SK-N-DZ (cell line): ENCODE measurements at regions not wholly inside any gene's neighbourhood (a gene's known extent, or its start where the extent isn't known, plus 50 kb on each side); places are given as distances from the start of the nearest gene placed in this dataset.
"Not testable (repeated sequence)": the region's sequence is repeated elsewhere in the genome, so short reads cannot be mapped to it uniquely, and the experiment has no call there.

Experiments
- DNase-seq: peaks from one replicate; pipeline ENCODE4 v3.0.0-alpha.2; 2015; ENCODE audit warnings: low spot score

DNA sequence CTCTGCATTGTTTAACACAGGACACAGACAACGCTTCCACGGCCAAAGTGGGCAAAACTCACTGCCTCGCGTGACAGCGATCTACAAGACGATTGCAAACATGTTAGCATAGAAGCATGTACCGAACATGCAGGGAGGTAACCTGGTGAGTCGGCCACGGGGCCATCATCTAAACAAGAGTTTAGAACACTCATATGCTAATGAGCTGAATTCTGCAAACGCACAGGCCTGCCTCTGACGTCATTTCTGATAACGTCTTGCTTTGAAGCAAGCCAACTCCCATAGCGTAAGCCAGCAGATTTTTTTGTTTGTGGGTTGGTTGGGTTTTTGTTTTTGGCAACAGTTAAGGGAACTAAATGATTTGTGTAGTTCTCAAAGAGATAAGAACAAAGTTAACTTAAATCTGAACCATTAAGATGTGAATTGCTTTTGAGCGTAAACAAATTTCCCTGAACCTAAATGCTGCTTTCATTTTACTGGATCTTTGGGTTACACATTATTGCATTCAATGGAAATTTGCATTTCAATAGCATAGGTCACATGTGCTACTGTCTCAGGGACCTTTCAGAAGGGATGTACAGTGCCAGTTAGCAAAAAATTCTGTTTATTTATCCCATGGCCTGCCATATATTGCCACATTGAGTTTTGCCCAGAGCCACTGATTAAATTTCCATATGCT, 184.5 kb upstream of the PDE10A start:
- no peak for DNase-seq

DNA sequence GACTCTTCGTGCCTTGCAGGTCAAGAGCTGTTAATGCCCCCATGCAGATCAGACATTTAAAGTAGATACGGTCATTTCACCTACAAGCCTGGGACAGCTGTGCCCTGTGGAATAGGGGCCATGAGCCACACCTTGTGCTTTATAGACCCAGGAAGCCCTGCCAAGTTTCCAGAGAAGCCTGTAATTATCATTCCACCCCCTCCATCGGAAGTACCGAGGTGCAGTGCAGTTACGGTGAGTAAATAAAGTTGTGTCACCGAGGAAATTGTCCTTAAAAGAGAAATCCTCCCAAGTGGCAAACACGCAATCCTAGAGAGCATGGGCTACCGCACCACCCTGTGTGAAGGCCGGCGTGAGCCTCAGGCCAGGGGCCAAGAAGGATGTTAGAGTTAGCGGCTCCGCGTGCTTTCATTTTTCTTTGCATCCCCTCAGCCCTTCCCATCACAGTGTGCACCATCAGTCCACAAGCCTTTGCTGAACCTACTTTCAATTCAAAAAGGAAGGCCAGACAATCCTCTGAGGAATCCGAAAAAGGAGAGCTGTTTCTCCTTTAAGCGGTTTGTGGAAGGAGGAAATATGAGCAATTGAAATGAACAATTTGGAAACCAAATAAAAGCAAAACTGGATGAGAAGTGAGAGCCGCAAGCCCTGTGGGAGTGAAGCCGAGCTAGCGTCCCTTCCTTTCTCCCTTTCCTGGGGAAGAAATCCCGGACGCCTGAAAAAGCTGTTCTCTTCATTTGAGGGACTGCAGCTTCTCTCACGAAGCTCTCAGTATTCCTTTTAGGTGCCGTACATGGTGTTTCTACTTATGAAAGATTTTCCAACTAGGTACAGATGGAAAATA, 183.3 kb upstream of the PDE10A start:
- no peak for DNase-seq

DNA sequence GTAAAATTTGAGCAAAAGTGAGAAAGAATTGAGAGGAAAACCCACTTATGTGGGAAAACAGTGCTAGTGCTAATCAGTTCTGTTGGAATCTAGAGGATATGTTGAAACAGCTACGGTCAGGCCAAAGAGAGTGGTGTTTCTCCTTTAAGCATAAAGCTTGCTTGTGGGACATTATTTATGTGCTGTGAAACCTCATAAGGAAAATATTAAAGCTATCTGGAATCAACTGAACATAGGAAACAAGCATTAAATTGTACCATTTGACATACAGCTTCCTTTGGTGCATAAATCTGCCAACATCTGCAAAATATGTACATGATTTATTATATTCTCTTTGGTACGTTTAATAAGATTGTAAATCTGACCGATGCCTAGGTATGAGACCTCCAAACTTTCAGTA, 182.5 kb upstream of the PDE10A start:
- DNase-seq = no peak

DNA sequence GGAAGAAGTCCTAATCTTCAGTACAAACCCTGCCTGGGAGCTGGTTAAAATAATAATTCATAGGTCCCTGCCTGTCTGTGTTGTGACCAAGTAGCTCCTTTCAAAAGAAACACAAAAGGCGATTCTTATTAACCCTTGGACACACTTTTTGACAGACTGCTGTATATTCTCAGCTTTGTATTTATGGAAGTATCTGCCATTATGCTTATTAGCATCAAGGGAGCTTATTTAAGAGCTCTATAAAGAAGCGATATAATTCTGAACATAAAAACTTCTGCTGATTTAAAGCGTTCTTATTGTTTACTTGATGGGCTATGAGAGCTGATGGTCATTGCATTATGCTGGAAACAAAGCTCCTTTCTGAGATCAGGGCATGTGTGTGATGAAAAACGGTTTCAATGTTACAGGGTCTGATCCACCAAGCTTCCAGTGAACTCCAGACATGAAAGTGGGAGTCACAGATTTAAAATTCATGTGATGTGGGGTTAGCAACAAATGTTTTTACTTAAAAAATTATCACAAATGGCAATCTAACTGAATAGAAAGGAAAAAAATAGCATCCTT, 181.8 kb upstream of the PDE10A start:
- DNase-seq = no peak

DNA sequence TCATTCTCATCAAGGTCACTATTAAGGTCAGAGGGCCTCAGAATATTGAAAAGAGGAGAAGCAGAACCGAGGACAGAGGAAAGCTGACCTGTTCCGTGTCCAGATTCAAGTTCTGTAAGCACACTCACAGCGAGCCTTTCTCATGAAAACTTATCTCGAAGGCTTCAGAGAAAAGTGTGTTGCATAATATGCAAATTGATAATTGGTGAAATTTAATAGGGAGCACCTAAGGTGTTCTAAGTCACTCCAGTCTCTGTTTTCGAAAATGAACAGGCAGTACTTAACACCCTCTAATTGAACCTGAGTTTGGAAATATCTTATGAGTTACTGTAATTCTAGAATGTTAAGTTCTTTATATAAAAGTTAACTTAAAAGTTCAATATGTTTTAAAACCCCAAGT, 181.2 kb upstream of the PDE10A start:
- no peak for DNase-seq

DNA sequence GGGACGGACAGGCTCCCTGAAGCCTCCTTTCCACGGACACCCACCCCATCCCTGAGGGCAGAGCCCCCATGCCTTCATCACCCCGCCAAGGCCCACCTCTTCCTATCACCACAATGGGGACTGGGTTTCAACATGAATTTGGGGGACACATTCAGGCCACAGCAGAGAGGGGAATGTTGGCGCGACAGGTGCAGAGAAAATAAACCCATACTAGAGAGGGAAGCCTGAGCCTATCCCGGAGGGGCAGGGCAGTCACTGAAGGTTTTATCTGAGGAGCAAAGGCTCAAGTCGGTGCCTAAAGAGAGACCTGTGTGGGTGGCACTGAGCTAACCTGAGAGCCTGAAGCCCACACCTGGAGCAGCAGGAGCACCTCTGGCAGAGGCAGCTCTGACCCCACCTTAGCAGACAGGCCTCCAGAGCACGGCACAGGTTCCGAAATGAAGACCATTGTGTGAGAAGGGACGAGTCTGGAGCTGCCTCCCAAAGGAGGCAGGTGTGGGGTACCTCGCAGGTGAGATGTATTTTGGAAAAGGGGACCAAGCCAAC, 180.6 kb upstream of the PDE10A start:
- no peak for DNase-seq

DNA sequence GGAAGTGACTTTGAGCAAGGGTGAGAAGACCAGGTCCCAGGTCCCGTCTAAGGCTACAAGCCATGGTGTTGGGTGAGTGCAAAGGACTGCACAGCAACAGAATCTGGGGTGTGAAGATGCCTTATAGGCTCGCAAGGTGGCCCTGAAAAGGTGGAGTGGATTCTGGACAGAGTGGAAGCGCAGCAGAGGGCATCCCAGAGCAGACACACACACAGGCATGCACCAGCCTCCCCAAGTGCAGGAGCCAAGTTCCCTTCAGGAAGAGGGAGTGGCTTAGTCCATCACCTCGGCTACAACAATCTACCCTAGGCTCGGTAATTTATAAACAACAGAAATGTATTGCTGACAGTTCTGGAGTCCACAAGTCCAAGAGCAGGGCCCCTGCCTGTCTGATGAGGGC, 180.1 kb upstream of the PDE10A start:
- no peak for DNase-seq

DNA sequence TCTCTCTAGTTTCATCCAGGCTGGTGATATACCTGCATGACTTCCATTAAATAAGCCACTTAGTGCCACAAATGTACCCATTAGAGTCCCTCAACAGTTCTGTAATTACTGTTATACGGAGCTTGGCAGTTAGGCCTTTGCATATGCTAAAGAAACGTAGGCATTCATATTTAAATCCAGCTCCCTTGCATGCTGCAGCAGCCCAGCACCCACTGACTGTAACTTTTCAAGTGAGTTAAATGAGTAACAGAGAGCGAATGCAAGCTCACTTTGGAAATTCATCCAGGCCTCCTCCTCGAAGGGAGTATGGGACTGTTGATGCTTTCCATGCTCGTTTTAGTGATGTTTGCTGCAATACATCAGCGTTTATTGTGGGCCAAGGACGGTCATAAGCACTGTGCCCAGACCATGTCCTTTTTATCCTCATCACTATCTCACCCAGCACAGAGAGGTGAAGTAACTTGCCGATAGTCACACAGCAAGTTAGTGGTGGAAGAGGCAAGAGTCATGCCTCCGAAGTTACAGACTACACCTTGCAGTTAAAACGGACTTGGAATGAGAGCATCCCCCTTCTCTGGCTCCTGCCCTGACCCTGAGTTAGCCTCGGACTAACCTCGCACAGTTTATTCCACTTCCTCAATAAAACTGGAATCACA, 179.4 kb upstream of the PDE10A start:
- DNase-seq = no peak

DNA sequence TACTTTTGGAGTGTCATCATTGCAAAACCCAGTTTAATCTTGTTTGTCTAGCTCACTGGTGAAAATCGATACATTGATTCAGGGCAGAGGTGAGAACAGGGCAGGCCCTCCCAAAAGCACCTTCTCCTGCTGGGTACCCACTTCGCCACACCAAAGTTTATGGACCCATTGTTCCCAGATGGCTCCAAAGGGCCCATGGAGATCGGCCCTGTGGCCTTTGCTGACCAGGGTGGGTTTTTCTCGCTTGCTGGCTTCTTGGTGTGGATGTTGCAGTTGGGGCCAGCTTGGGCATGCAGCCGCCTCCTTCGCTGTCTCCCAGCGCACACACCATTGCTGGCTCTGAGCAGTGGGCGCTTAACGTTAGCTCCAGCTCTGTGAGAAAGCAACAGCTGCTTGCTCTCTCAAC, 178.1 kb upstream of the PDE10A start:
- DNase-seq = no peak

DNA sequence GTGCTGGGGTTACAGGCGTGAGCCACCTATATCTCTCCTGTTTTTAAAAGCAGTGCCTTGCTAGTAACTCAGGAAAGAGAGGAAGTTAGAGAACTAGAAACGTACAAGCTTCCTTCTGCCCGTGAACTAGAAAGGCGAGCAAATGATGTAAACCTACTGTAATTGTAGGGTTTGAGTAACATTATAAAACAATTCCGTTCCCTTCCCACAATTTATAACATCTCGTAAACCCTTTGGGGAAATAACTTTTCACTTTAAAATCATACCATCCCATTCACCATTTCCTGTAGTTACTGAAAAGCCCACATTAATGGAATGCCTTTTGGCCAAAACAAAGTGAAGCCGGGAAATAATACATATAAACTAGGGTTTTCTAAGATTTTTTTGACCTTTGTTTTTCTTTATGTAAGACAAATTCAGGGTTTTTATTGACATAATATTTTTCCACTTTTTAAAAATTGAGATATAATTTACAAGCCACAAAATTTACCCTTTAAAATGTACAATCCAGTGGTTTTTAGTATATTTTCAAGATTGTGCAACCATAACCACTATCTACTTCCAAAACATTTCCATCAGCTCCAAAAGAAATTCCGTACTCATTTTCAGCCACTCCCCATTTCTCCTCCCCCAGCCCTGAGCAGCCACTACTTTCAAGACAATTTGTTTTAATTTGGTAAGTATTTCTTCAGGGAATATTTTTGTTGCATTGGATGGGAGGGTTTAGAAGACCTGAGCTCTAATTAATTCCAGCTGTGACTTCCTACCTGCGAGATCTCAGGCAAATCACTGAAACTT, 175.1 kb upstream of the PDE10A start:
- no peak for DNase-seq

DNA sequence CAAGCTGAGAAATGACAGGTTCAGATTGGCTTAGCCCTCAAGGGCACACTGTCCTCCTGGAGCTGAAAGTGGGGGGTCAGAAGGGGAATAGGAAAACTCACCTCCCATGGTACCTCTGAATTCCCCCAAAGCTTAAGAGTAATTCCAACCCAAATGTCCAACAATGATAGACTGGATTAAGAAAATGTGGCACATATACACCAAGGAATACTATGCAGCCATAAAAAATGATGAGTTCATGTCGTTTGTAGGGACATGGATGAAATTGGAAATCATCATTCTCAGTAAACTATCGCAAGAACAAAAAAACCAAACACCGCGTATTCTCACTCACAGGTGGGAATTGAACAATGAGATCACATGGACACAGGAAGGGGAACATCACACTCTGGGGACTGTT, 173.6 kb upstream of the PDE10A start:
- not testable (repeated sequence) for DNase-seq

DNA sequence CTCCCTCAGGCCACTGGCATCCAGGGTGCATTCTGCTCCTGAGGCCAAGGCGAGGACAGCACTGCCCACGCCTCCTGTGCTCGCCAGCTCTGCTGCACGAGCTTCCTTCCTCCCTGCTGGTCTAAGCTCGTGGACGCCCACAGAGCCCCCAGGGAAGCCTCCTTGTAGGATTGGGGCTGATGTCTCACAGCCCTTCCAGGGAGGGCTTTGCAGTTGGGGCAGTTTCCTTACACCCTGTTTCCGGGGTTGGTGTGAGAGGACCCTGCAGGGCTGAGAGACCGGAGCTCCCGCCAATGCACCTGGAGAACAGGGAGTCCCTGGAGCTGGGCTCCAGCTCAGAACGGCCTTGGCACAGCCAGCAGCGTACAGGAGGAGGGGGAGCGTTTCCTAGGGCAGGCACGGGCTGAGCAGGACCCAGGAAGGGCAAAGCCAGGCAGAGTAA, 172.4 kb upstream of the PDE10A start:
- no peak for DNase-seq

DNA sequence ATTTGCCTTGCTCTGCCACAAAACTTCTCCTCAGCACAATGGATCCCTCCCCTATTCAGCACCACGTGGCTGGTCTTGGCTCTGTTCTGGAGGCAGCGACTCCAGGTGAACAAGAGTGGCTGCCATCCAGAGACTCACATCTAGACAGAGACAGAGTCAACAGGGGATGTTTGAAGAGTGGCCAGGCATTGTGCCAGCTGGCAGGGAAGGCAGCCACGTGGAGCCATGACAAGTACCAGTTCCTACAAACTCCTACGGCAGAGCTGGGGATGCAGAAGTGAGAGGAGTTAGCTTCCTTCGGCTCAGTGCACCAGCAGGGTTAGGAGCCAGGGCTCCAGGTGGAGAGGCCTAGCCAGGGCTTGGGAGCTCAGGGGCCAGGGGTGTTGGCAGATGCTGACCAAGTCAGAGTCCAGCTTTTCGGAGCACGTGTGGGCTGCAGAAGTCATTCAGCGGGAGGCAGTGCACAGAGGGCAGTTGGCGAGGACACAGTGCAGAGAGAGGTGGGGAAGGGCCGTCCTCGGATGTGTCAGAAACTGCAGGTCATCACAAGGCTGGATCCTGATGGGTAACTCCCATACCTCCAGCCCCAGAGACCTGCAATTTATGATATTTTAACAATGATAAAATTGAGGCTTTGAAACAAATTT, 171.7 kb upstream of the PDE10A start:
- no peak for DNase-seq

DNA sequence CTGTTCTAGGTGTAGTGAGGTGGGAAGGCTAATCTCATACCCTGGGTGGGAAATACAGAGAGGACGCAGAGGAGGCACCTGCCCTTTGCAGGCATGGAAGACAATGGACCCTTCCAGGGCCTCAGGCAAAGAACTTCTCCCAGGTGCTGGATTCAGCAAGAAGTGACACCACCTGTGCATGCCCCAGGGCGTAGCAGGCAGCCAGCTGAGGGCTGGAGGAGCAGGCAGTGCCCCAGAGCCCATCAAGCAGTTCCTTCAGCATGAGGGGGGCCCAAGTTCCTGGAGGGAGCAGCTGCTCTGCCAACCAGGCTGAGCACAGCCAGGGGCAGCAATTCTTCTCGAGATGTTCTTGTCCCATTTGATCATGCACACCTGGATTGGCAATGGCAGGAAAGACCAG, 170.3 kb upstream of the PDE10A start:
- no peak for DNase-seq

DNA sequence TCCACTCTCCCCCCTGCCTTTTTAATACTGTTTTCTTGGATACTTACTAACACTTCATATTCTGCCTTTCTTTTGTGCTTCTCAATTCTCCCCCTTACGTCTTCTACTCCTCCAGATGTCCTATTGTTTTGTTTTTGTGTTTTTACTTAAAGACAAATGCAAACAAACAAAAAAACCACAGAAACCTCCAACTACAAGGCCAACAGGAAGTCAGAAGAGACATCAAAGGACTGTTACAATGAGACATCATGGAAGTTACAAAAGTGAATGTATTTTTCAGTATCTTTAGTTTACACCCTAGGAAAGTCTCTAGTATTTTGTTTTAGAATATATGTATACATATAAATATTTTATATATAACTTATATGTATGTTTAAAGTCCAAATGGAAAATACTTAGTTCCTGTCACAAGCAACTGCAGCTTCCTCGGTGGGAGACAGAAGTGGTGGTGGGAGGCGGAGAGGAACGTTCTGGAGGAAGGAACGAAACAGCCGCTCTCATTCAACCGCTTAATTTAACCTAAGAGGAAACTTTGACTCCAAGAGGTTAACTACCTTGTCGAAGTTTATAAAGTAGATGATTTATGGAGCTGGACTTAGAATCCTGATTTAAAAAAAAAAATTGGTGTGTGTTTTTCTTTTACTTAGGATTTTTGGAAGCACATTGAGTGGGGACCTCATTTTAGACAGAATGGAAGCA, 168.9 kb upstream of the PDE10A start:
- DNase-seq = no peak

DNA sequence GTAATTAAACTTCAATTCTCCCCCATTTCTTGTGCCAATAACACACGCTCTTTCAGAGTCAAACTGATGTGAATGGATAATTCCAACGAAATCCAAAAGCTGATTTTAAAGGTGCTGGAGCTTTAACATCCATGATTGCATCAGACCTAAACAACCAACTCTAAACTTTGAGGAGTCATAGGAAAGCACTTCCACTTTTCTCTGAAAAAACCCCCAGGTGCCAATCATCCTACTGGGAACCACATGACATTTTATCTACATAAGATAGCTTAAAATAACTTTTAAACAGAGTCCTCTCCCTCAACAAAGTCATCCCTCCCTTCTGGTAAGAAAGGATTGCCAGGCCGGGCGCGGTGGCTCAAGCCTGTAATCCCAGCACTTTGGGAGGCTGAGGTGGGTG, 167.7 kb upstream of the PDE10A start:
- no peak for DNase-seq

DNA sequence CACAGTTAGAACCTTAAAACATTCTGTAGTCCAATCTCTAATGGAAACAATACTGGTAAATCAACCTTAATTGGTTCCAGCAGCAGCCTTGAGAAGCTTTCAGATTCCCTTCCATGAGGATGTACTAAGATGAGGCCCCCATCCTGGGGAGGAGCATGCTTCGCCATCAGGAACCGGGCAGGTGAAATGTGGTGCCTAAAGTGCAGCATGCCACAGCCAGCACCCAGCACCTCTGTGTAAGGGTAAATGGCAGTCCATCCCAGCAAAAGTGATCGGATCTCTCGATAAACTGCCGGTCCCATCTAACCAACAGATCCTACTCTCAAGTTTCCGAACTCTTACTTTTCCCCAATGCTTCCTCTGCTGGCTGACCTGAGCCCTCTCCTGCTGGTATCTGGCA, 166.3 kb upstream of the PDE10A start:
- DNase-seq = no peak

DNA sequence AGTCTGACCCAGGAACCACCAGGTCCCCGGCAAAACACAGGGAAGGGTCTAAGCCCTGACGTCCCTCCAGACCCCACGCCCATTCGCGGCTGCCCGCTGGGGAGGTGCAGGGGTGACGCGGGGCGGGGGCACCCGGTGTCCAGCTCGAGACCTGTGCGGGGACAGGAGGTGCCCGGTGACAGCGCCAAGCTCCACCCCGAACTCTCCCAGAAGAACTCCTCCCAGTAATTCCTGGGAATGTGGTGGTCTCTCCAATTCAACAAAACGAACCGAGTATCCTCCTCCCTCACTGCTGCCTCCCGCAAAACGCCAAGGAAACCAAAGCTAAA, 164.1 kb upstream of the PDE10A start:
- no peak for DNase-seq

DNA sequence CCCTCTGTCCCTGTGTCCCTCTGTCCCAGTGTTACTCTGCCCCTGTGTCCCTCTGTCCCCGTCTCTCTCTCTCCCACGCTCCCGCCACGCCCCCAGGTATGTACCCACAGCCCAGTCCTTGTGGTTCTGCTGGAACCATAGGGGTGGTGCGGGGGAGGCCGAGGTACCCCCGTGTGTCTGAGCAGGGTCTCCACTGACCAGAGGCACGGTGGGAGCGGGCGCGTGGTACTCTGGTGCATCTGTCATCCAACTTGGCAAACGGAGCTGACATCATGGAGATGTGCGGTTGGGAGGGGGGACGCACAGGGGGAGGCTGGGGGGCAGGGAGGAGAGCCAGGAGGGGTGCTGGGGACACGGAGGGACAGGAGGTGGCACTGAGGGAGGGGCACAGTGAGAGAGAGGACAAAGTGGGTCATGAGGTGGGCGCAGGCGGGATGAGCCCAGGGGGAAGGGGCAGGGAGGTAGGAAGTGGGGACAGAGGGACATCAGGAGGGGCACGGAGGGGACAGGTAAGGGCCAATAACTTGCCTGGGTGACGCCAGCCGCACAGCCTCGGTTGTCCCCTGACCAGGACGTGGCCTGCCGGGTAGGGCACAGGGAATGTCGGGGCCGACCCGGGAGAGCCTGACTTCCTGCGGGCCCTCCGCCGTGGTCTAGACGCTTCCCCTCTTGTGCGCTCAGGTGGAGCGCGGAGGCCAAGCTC, 163.6 kb upstream of the PDE10A start:
- no peak for DNase-seq
